GM12878 (cell line): ENCODE measurements at regions not wholly inside any gene's neighbourhood (a gene's known extent, or its start where the extent isn't known, plus 50 kb on each side); places are given as distances from the start of the nearest gene placed in this dataset.
"Not testable (repeated sequence)": the region's sequence is repeated elsewhere in the genome, so short reads cannot be mapped to it uniquely, and the experiment has no call there.

Experiments
- CTCF ChIP-seq, 3 experiments: IDR thresholded peaks in 2 of 3; conservative IDR thresholded peaks in 1 of 3; 2 replicates each; pipeline ENCODE4 v1.5.1; 2011; ENCODE audit warnings: low read depth in 3 of 3, low read length in 3 of 3, mild to moderate bottlenecking in 3 of 3, control low read depth in 2 of 3, moderate library complexity in 2 of 3, inconsistent platforms in 1 of 3, mixed read lengths in 1 of 3; ENCODE audit not compliant: control insufficient read depth in 2 of 3, insufficient read depth in 1 of 3; ENCODE audit errors: extremely low read depth in 1 of 3
- FOS ChIP-seq: IDR thresholded peaks from 3 replicates; pipeline ENCODE4 v1.6.1; 2011; ENCODE audit warnings: borderline replicate concordance; ENCODE audit not compliant: insufficient read length; ENCODE audit errors: extremely low read depth
- POLR2A ChIP-seq: IDR thresholded peaks from 2 replicates; pipeline ENCODE4 v1.6.1; 2011; ENCODE audit warnings: low read depth, mild to moderate bottlenecking, low read length
- USF2 ChIP-seq: IDR thresholded peaks from 2 replicates; pipeline ENCODE4 v1.6.1; 2011; ENCODE audit warnings: low read depth, low read length, improper control_type of control experiment, borderline replicate concordance

GRCh38 chr14:71567499-71568133, 364.6 kb upstream of the RGS6 start:
- TF ChIP-seq FOS; CTCF (IDR thresholded peaks at IDR 0.05 in 2 of 3, conservative IDR thresholded peaks at IDR 0.05 in 1 of 3; ENCODE audit: control insufficient read depth in 2 of 3, extremely low read depth in 1 of 3, insufficient read depth in 1 of 3, low read depth in 3 of 3, low read length in 3 of 3); POLR2A; USF2: not testable (repeated sequence)
